ENCODE measurements at regions not wholly inside any gene's neighbourhood (a gene's known extent, or its start where the extent isn't known, plus 50 kb on each side); places are given as distances from the start of the nearest gene placed in this dataset.

- DNase-seq (ENCODE audit: extremely low spot score), result no peak
- TF ChIP-seq, protein P1, sequence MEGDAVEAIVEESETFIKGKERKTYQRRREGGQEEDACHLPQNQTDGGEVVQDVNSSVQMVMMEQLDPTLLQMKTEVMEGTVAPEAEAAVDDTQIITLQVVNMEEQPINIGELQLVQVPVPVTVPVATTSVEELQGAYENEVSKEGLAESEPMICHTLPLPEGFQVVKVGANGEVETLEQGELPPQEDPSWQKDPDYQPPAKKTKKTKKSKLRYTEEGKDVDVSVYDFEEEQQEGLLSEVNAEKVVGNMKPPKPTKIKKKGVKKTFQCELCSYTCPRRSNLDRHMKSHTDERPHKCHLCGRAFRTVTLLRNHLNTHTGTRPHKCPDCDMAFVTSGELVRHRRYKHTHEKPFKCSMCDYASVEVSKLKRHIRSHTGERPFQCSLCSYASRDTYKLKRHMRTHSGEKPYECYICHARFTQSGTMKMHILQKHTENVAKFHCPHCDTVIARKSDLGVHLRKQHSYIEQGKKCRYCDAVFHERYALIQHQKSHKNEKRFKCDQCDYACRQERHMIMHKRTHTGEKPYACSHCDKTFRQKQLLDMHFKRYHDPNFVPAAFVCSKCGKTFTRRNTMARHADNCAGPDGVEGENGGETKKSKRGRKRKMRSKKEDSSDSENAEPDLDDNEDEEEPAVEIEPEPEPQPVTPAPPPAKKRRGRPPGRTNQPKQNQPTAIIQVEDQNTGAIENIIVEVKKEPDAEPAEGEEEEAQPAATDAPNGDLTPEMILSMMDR (IDR thresholded peaks at IDR 0.05; ENCODE audit: control extremely low read depth, extremely low read depth, low read depth, missing control alignments), result no peak
- ChIA-PET POLR2A (no interaction called here), CTCF (interaction anchor here (1.0 kb wide), 1 partner anchor 14 kb away, joined by 3 read pairs; no protein-coding TSS in a partner anchor)
Measured at GRCh38 chr2:144834998-144835633, 315.2 kb upstream of the ZEB2 start.

GRCh38 chr2:144834363-144834762 lies 314.4 kb upstream of the ZEB2 start:
- ChIA-PET CTCF (interaction anchor here (1.0 kb wide), 1 partner anchor 15 kb away, joined by 3 read pairs; no protein-coding TSS in a partner anchor), POLR2A (no interaction called here)
- TF ChIP-seq, protein P1 (IDR thresholded peaks at IDR 0.05; ENCODE audit: control extremely low read depth, extremely low read depth, low read depth, missing control alignments), result no peak
- DNase-seq (ENCODE audit: extremely low spot score), result no peak

DNA sequence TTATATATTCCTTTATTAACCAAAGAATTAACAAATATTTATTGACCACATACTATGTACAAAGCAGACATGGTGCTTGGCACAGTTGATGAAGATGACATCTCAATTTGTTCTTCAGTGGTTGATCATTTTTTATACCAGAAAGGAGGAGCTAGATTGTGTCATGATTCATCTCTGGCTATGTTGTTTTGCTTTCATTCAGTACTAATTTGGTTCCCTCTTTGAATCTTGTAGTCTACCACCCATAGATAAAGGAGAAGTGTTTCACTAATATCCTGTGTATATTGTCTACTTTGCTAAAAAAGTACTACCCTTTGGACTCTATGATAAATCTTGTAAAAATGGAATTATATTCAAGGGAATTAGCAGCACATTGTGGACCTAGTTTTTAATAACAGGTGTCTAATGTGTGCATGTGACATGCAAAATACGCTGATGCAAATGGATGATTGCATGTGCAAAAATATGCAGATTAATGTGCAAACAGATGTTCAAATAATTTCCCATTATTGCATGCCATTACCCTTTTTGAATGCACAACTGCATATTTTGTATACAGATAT lies 313.2 kb upstream of the ZEB2 start:
- POLR2A ChIA-PET, result no interaction called here
- no peak for DNase-seq (ENCODE audit: extremely low spot score)
- CTCF ChIA-PET, result interaction anchor here (1.0 kb wide), 1 partner anchor 13 kb away, joined by 3 read pairs; no protein-coding TSS in a partner anchor
- TF ChIP-seq, protein P1 (IDR thresholded peaks at IDR 0.05; ENCODE audit: control extremely low read depth, extremely low read depth, low read depth, missing control alignments), result no peak

DNA sequence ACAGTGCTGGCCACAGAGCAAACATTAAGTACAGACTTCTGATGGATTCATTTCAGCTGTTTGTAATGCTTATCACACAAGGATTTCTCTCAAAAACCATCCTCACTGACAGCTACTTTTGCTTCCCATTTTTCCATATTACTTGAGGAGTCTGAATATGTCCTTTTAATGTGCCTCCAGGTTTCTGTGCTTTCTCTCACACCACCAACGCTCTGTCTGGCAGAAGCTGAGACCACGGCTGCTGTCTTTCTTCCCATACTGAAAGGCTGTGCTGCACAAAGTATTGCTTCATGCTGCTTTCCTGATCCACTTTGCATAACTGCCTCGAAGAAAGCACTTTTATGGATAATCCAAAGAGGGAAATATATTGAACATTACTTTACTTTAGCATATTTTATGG lies 312.1 kb upstream of the ZEB2 start:
- ChIA-PET CTCF (interaction anchor here (1.4 kb wide), 1 partner anchor 13 kb away, joined by 3 read pairs; no protein-coding TSS in a partner anchor), POLR2A (no interaction called here)
- no peak for DNase-seq (ENCODE audit: extremely low spot score)
- TF ChIP-seq, protein P1 (IDR thresholded peaks at IDR 0.05; ENCODE audit: control extremely low read depth, extremely low read depth, low read depth, missing control alignments), result no peak

- no peak for DNase-seq (ENCODE audit: extremely low spot score)
- POLR2A ChIA-PET, result no interaction called here
- TF ChIP-seq, protein P1 (IDR thresholded peaks at IDR 0.05; ENCODE audit: control extremely low read depth, extremely low read depth, low read depth, missing control alignments), result no peak
- CTCF ChIA-PET, result interaction anchor here (1.6 kb wide), 1 partner anchor 14 kb away, joined by 4 read pairs; no protein-coding TSS in a partner anchor
Measured at GRCh38 chr2:144830543-144830942, 310.6 kb upstream of the ZEB2 start.

DNA sequence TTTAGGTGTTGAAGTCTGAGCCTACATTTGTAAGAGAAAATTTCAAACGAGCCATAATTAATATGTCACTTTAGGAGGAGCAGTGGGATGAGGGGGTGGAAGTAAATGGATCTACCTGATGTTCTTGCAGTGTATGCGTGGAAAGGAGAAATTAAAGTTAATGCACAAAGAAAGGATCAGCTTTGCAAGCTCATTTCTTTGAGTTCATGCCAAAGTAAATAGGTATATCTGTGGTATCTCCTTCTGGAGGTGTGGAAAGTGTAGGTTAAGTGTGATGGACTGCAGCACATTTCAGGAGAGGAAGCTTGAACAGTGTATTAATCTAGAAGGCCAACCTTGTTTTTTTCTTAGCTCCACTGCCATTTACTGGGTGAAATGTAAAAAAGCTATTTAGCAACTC lies 307.5 kb upstream of the ZEB2 start:
- ChIA-PET POLR2A (no interaction called here), CTCF (interaction anchor here (1.5 kb wide), 1 partner anchor 9 kb away, joined by 4 read pairs; no protein-coding TSS in a partner anchor)
- no peak for DNase-seq (ENCODE audit: extremely low spot score)
- TF ChIP-seq, protein P1 (IDR thresholded peaks at IDR 0.05; ENCODE audit: control extremely low read depth, extremely low read depth, low read depth, missing control alignments), result no peak
